Germinal center (tissue), 1 donor: ENCODE measurements at regions not wholly inside any gene's neighbourhood (a gene's known extent, or its start where the extent isn't known, plus 50 kb on each side); places are given as distances from the start of the nearest gene placed in this dataset.
A peak's percentile ranks its signal among the peaks of the same experiment; 100 is the strongest.

ENCODE experiments used
- DNase-seq: peaks from one replicate; pipeline ENCODE4 v3.0.0; 2012; ENCODE audit warnings: mixed read lengths, low spot score

GRCh38 chr1:217089361-217090014 lies 366.3 kb upstream of the ESRRG start:
- DNase-seq = no peak

DNA sequence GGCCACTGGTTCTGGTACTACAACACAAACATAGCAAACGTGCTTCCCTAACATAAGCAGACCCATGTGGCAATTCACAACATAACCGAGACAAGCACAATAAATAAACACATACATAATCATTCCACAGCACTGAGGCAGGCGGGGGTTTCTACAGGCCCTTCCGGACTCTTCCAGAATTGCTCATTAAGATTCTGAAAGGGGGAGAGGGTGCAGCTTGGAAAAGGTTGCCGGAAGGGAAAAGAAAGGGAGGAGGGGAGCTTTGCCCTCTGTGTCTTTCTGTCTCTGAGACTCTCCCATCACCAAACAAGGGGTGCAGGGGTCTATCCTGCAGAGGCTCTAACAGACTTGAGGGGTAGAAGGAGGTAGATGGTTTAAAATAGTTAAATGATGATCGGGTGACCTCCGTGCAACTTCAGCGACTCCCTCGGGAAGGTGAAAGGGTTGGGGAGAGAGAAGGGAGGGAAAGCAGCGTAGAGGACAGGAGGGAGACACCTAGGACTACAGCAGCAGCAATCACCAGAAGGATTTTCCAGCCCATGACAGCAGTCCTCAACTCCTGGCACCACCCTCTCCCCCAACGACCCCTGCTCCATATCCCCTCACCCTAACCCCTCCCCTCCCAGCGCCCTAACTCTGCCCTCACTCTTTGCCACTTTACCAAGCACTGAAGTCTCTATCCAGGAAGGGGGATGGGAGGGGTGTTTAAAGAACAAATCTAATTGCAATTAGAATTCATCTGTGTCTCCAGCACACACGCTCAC lies 365.5 kb upstream of the ESRRG start:
- no peak for DNase-seq

DNA sequence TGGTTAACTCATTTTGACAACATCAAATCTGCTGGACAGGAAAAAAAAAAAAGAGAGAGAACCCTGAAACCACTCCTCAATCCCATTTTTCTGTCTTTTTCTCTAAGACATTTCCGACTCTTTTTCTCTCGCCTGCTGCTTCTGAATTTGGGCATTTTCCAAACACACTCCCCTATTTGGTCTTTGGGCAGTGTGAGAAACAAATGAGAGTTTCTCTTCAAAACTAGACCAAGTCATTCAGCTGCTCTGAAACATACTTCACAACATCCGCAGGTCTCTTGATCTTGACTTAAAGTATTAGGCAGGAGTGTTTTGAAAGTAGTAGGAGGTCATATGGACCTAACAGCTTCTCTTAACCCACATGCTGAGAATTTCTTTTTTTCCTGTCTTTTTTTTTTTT lies 364.8 kb upstream of the ESRRG start:
- DNase-seq = no peak

- no peak for DNase-seq
Measured at GRCh38 chr1:217079584-217079983, 356.4 kb upstream of the ESRRG start.

GRCh38 chr1:217078959-217079358 lies 355.7 kb upstream of the ESRRG start:
- no peak for DNase-seq

- DNase-seq = no peak
Measured at GRCh38 chr1:217078078-217078690, 355.0 kb upstream of the ESRRG start.

DNA sequence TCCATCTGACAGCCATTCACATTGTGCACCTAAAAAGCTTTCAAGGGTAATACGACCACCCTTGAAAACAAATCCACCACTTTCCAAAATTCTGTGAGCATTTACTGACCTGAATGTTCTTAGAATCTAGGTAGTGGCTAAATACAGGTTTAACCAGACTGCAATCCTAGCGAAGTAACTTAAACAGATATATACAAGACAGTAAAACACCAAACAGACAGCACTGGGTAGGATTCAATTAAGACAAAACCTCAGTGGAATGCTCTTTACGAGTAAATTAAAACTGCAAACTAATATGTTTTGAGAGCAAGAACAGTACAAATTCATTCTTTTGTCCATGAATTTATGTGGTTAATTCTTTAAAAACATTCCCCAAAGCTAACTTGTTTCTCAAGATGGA lies 354.2 kb upstream of the ESRRG start:
- no peak for DNase-seq

- DNase-seq = no peak
Measured at GRCh38 chr1:217076902-217077301, 353.7 kb upstream of the ESRRG start.

DNA sequence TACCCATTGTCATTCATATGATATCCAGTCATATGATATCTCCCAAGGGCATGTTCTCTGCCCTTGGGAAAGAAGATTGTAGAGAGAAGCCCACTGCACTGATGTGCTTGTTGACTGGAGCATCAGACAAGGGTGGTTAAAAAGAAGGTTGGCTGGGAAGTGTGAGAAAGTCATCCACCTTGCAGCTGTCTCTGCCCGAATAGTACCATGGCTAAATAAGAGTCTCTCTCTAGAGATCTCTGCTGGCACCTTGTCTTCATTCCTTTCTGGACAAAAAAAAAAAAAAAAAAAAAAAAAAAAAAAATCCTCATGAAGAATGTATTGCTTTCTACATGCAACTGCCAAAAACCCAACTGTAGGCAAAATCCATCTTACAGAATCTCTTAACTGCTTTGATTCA lies 349.7 kb upstream of the ESRRG start:
- DNase-seq = no peak

- no peak for DNase-seq
Measured at GRCh38 chr1:217067642-217068041, 344.4 kb upstream of the ESRRG start.

- no peak for DNase-seq
Measured at GRCh38 chr1:217066794-217067193, 343.6 kb upstream of the ESRRG start.

DNA sequence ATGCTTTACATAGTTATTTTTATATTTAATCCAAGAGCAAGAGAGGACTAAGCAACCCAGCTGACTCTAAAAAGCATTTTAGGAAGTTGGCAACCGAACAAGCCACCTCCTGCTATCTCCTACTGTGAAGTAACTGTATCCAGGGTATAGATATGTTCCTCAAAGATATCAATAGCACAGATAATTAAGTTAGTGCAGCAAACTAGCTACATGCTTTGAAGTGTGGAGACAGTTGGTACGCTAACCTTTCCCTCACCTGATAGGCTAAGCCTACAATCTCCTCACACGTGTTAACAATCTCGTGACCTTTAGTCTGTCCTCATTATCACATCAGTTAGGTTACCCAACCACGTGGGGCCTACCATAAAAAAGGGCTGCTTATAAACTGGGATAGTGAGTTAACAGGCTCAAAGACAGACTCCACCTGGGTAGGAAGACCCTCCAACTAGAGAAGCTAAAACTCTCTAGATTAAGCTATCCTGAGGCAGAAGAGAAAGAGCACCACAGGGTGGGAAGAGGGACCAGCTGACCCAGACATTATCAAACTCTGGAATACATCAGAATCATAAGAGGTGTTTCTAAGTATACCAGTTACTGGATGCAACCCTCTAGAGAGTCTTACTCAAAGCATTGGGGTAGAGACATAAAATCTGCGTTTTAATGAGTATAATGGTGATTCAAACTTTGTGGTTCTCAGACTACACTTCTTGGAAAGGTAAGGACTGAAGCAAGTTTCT lies 340.1 kb upstream of the ESRRG start:
- DNase-seq = no peak

GRCh38 chr1:217062586-217062985 lies 339.4 kb upstream of the ESRRG start:
- DNase-seq = no peak

DNA sequence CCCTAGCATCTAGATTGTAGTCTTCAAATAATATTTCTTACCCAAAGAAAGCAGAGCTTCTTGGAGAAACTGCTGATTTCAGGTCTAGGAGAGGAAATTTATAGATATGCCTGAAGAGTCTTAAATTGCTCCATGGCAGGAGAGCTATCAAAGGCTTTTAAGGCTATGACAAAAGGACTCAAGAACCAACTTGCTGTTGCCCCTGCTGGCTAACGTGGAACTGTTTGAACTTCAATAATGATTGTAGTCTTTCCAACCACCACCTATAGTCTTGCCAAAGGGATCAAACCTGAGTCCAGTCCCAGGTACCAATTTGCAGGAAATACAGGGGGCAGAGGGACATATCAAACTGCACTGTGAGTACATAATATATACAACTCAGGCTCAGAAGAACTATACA lies 336.2 kb upstream of the ESRRG start:
- DNase-seq = no peak

GRCh38 chr1:217053676-217054075 lies 330.4 kb upstream of the ESRRG start:
- no peak for DNase-seq

DNA sequence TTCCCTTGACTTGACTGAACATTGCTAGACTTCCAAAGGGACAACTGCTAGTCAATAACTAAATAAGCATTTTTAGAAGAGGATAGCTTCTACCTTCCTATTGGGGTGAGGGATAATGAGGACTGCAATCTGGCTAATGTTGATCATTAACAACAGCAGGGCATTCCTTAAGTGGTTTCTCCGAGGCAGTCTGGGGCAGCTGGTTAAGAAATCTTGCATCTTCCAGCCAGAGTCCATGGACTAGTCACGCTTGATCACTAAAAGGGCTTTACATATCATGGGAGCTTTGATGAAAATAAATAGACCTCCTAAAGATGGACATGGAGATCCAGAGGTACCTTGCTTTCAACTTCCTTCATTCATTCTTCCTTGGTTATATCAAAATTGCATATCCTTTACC lies 329.4 kb upstream of the ESRRG start:
- no peak for DNase-seq

DNA sequence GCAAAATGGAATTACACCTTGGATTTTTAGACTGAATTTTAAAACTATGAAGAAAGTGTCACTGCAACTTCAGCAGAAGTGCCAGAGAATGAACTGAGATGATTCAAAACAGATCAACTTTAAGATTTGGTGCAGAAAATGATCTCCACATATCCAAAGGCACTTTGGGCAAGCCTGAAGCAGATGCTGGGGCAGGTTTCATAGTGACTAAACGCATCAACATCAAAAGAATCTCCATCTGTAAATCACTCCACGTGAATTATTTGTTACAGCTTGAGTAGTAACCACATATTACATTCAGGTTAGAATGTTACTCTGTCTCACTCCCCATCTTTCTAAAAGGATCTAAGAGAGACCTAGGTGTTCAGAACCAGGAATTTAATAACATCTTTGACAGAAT lies 329.0 kb upstream of the ESRRG start:
- DNase-seq = no peak

DNA sequence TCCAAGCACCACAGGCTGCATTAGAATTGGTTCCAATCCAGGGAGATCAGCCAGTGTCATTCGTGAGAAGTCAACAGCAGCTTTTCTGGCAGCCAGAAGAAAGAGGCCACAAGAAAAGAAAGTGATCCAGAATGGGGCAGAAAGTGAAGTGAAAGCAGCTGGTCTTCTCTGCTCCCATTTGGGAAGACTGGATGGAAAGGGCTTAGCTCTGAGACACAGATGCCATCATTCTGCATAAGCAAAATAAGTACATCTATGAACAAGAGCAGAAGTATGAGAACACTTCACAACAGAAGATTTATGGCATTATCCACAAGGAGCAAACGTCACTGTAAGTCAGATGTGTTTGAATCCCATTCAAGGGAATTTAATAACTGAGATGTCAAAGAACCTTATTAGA lies 326.5 kb upstream of the ESRRG start:
- DNase-seq = no peak

GRCh38 chr1:217049081-217049480 lies 325.9 kb upstream of the ESRRG start:
- no peak for DNase-seq

DNA sequence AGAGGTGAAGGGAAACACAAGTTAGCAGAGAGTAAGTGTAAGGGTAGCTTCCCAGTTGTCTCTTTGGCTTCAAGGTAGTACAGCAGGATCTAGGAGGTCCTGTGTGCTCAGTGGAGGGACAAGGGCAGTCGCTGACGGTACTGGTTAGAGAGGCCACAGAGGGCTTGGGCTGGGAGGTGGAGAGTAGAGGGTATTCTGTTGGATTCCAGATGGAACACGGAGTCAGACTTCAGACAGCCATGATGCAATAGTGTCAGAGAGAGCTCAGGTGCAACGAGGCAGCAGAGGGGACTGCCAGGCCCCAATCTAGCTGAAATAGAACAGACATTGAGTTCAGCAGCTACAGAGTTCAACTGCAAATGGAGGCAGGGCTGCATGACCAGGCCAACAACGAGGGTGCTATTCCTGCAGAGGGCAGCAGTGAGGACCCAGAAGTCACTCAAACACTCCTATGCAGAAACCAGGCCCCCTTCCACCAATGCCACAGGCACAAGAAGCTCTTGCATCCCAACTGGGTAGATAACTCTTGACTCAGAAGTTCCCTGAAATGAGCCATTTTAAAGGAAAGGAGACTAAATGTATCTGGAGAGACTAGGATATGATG lies 325.0 kb upstream of the ESRRG start:
- peak; percentile 6 for DNase-seq

- DNase-seq = no peak
Measured at GRCh38 chr1:217040711-217041455, 317.7 kb upstream of the ESRRG start.

GRCh38 chr1:217039926-217040325 lies 316.7 kb upstream of the ESRRG start:
- no peak for DNase-seq
